GM23338 (cell line): ENCODE measurements at regions not wholly inside any gene's neighbourhood (a gene's known extent, or its start where the extent isn't known, plus 50 kb on each side); places are given as distances from the start of the nearest gene placed in this dataset.

ENCODE experiments used
- ATAC-seq: fragments of 200-7000 bp; cut with Tn5 transposase; 3 replicates; pipeline ENCODE4 v1.9.1; 2020
- DNase-seq: peaks from one replicate; pipeline ENCODE4 v3.0.0-alpha.2; 2015; ENCODE audit warnings: low spot score
- H2AFZ ChIP-seq: fragments of 200-600 bp; sonication (generic); 2 replicates; pipeline ENCODE4 v1.8.0; 2016; ENCODE audit warnings: antibody characterized with exemption, mild to moderate bottlenecking, moderate library complexity
- H3F3A ChIP-seq: fragments of 200-600 bp; sonication (generic); replicated peaks from 2 replicates; pipeline ENCODE4 v1.8.0; 2017; ENCODE audit warnings: antibody characterized with exemption, mixed run types, low read depth
- H3K27ac ChIP-seq: fragments of 200-600 bp; sonication (generic); 2 replicates; pipeline ENCODE4 v1.6.1; 2016; ENCODE audit warnings: low read depth
- H3K27me3 ChIP-seq: fragments of 200-600 bp; sonication (generic); 2 replicates; pipeline ENCODE4 v1.8.0; 2016; ENCODE audit warnings: mild to moderate bottlenecking, mixed run types, moderate library complexity; ENCODE audit not compliant: insufficient read depth
- H3K36me3 ChIP-seq: fragments of 200-600 bp; sonication (generic); 2 replicates; pipeline ENCODE4 v1.8.0; 2016; ENCODE audit warnings: mild to moderate bottlenecking; ENCODE audit not compliant: insufficient read depth
- H3K4me1 ChIP-seq: fragments of 200-600 bp; sonication (generic); 2 replicates; pipeline ENCODE4 v1.8.0; 2016; ENCODE audit warnings: mild to moderate bottlenecking, moderate library complexity; ENCODE audit not compliant: insufficient read depth
- H3K4me2 ChIP-seq: fragments of 200-600 bp; sonication (generic); 2 replicates; pipeline ENCODE4 v1.7.1; 2017; ENCODE audit warnings: mixed run types
- H3K4me3 ChIP-seq: fragments of 200-600 bp; sonication (generic); 2 replicates; pipeline ENCODE4 v1.6.1; 2016; ENCODE audit warnings: mixed run types
- H3K79me2 ChIP-seq: fragments of 200-600 bp; sonication (generic); replicated peaks from 2 replicates; pipeline ENCODE4 v1.8.0; 2017; ENCODE audit warnings: mild to moderate bottlenecking; ENCODE audit not compliant: insufficient read depth
- H3K9me2 ChIP-seq: fragments of 200-600 bp; sonication (generic); 2 replicates; pipeline ENCODE4 v1.8.0; 2017; ENCODE audit not compliant: insufficient read depth
- H4K20me1 ChIP-seq: fragments of 200-600 bp; sonication (generic); replicated peaks from 2 replicates; pipeline ENCODE4 v1.8.0; 2017; ENCODE audit warnings: mild to moderate bottlenecking; ENCODE audit not compliant: insufficient read depth
- H3K27ac Mint-ChIP-seq: 2 replicates; pipeline ENCODE4 v1.8.0; 2020; ENCODE audit warnings: inconsistent platforms, mild to moderate bottlenecking, moderate library complexity, mixed read lengths
- H3K27me3 Mint-ChIP-seq: 3 replicates; pipeline ENCODE4 v1.8.0; 2022; ENCODE audit warnings: low read depth, mild to moderate bottlenecking, moderate library complexity, mixed read lengths, inconsistent platforms; ENCODE audit not compliant: insufficient read depth, poor library complexity
- H3K36me3 Mint-ChIP-seq: 3 replicates; pipeline ENCODE4 v1.8.0; 2021; ENCODE audit warnings: low read depth, mild to moderate bottlenecking, inconsistent platforms, moderate library complexity, mixed read lengths
- H3K4me1 Mint-ChIP-seq: 3 replicates; pipeline ENCODE4 v1.8.0; 2020; ENCODE audit warnings: mild to moderate bottlenecking, inconsistent platforms, mixed read lengths
- H3K4me3 Mint-ChIP-seq: 3 replicates; pipeline ENCODE4 v1.8.0; 2021; ENCODE audit warnings: moderate library complexity, mild to moderate bottlenecking, inconsistent platforms, mixed read lengths
- H3K9me3 Mint-ChIP-seq: 3 replicates; pipeline ENCODE4 v1.8.0; 2020; ENCODE audit warnings: moderate library complexity, mild to moderate bottlenecking, inconsistent platforms, mixed read lengths
- CTCF ChIP-seq, 2 experiments: fragments of 200-600 bp in 1 of 2; sonication (generic) in 1 of 2; conservative IDR thresholded peaks; 2 replicates each; pipeline versions ENCODE4 v1.5.1 to v1.6.1; 2016 to 2017; ENCODE audit warnings: antibody characterized with exemption in 2 of 2, low read depth in 2 of 2, mild to moderate bottlenecking in 2 of 2, moderate library complexity in 1 of 2
- EZH2phosphoT487 ChIP-seq: fragments of 200-600 bp; sonication (generic); IDR thresholded peaks from one replicate; pipeline ENCODE4 v1.8.1; 2018; ENCODE audit warnings: antibody characterized with exemption; ENCODE audit not compliant: unreplicated experiment
- JUNB ChIP-seq: IDR thresholded peaks from one replicate; pipeline ENCODE4 v1.6.1; 2016; ENCODE audit warnings: antibody characterized with exemption; ENCODE audit not compliant: unreplicated experiment
- NANOG ChIP-seq: IDR thresholded peaks from 2 replicates; pipeline ENCODE4 v1.6.1; 2016; ENCODE audit warnings: antibody characterized with exemption, borderline replicate concordance
- POLR2AphosphoS5 ChIP-seq: IDR thresholded peaks from 2 replicates; pipeline ENCODE4 v1.6.1; 2016; ENCODE audit warnings: antibody characterized with exemption, low read depth
- STAT1 ChIP-seq: IDR thresholded peaks from one replicate; pipeline ENCODE4 v1.6.1; 2016; ENCODE audit warnings: antibody characterized with exemption; ENCODE audit not compliant: unreplicated experiment
- ZNF114 ChIP-seq: fragments of 250-450 bp; sonication (Bioruptor Pico); IDR thresholded peaks from 2 replicates; pipeline ENCODE4 v1.5.0; 2020; ENCODE audit warnings: mild to moderate bottlenecking, moderate library complexity
- ZNF331 ChIP-seq: fragments of 250-450 bp; sonication (Bioruptor Pico); IDR thresholded peaks from 2 replicates; pipeline ENCODE4 v1.5.0; 2020; ENCODE audit warnings: low read depth, mild to moderate bottlenecking, moderate library complexity
- ZNF462 ChIP-seq: fragments of 250-450 bp; sonication (Bioruptor Pico); IDR thresholded peaks from 2 replicates; pipeline ENCODE4 v1.5.0; 2020; ENCODE audit warnings: mild to moderate bottlenecking, moderate library complexity

- Histone ChIP-seq H3K9me2 (no peaks in the 10 kb centered on the region; the same call in 1 of the 2 replicates), H3K4me3 (no peak overlapping the region), H3K36me3 (no peaks in the 10 kb centered on the region), H3K27me3 (no peaks in the 10 kb centered on the region), H2AFZ (no peak overlapping the region), H4K20me1 (no peaks in the 10 kb centered on the region), H3K79me2 (no peaks in the 10 kb centered on the region), H3K27ac (no peak overlapping the region), H3K4me1 (peaks cover 12% of the 10 kb centered on the region; the same call in 1 of the 2 replicates), H3F3A (no peaks in the 10 kb centered on the region), H3K4me2 (no peak overlapping the region)
- Mint-ChIP-seq H3K27me3 (no peaks in the 10 kb centered on the region), H3K9me3 (peaks cover 14% of the 10 kb centered on the region; the same call in 2 of the 3 replicates), H3K27ac (no peak overlapping the region), H3K36me3 (peaks cover 7% of the 10 kb centered on the region; the same call in 1 of the 3 replicates), H3K4me3 (no peak overlapping the region), H3K4me1 (peaks cover 9% of the 10 kb centered on the region)
- DNase-seq (no peak), ATAC-seq (no peak)
- TF ChIP-seq ZNF114 (CRISPR knock-in tag): no peak
These were observed 62.9 kb upstream of the FBXO28 start for GRCh38 chr1:224051086-224051406.

- 0 out of 3 replicates have a peak, but pooled peaks cover 5% of the 10 kb centered on the region for H3K9me3 Mint-ChIP-seq
- H3K27me3 Mint-ChIP-seq: no peaks in the 10 kb centered on the region
- H3K4me3 Mint-ChIP-seq: no peak overlapping the region
- Histone ChIP-seq H3K27me3 (no peaks in the 10 kb centered on the region), H3K36me3 (no peaks in the 10 kb centered on the region), H3K4me3 (no peak overlapping the region), H2AFZ (no peak overlapping the region), H3K9me2 (peaks cover 8% of the 10 kb centered on the region; the same call in 1 of the 2 replicates), H4K20me1 (no peaks in the 10 kb centered on the region), H3F3A (no peaks in the 10 kb centered on the region), H3K79me2 (no peaks in the 10 kb centered on the region), H3K4me2 (no peak overlapping the region), H3K27ac (no peak overlapping the region), H3K4me1 (peaks cover 7% of the 10 kb centered on the region; the same call in 1 of the 2 replicates)
- H3K36me3 Mint-ChIP-seq: 0 out of 3 replicates have a peak, but pooled peaks cover 4% of the 10 kb centered on the region
- ATAC-seq (no peak), DNase-seq (no peak)
- no peak overlapping the region for H3K27ac Mint-ChIP-seq
- peaks cover 5% of the 10 kb centered on the region for H3K4me1 Mint-ChIP-seq
- TF ChIP-seq EZH2phosphoT487: no peak
- TF ChIP-seq POLR2AphosphoS5: no peak
- TF ChIP-seq ZNF114 (CRISPR knock-in tag): no peak
These were observed 66.4 kb upstream of the FBXO28 start for GRCh38 chr1:224047538-224047937.

- H3K9me3 Mint-ChIP-seq: 0 out of 3 replicates have a peak, but pooled peaks cover 5% of the 10 kb centered on the region
- no peaks in the 10 kb centered on the region for H3K27me3 ChIP-seq
- H3K79me2 ChIP-seq: no peaks in the 10 kb centered on the region
- H4K20me1 ChIP-seq: no peaks in the 10 kb centered on the region
- no peaks in the 10 kb centered on the region for H3K36me3 ChIP-seq
- DNase-seq: peak; percentile 17
- H3K4me2 ChIP-seq: no peak overlapping the region
- peak overlapping the region; percentile 70; the same call in 1 of the 2 replicates for H2AFZ ChIP-seq
- no peak for ATAC-seq
- H3K4me3 Mint-ChIP-seq: no peak overlapping the region
- H3F3A ChIP-seq: no peaks in the 10 kb centered on the region
- H3K4me3 ChIP-seq: no peak overlapping the region
- no peaks in the 10 kb centered on the region for H3K4me1 ChIP-seq
- H3K27ac Mint-ChIP-seq: no peak overlapping the region
- H3K4me1 Mint-ChIP-seq: no peaks in the 10 kb centered on the region
- H3K27ac ChIP-seq: no peak overlapping the region
- 0 out of 3 replicates have a peak, but pooled peaks cover 4% of the 10 kb centered on the region for H3K36me3 Mint-ChIP-seq
- H3K27me3 Mint-ChIP-seq: no peaks in the 10 kb centered on the region
- peaks cover 8% of the 10 kb centered on the region; the same call in 1 of the 2 replicates for H3K9me2 ChIP-seq
- TF ChIP-seq NANOG: no peak
- TF ChIP-seq ZNF114 (CRISPR knock-in tag): no peak
- no peak for TF ChIP-seq POLR2AphosphoS5
- no peak for TF ChIP-seq JUNB
- no peak for TF ChIP-seq EZH2phosphoT487
- no peak for TF ChIP-seq ZNF462
- TF ChIP-seq ZNF331 (CRISPR knock-in tag): no peak
- no peak for TF ChIP-seq STAT1
- TF ChIP-seq CTCF (conservative IDR thresholded peaks at IDR 0.05; ENCODE audit: low read depth in 2 of 2): no peak
These were observed 68.4 kb upstream of the FBXO28 start for GRCh38 chr1:224045556-224045955.
